ENCODE measurements at regions not wholly inside any gene's neighbourhood (a gene's known extent, or its start where the extent isn't known, plus 50 kb on each side); places are given as distances from the start of the nearest gene placed in this dataset.

GRCh38 chr2:41853427-41854191 is 194.2 kb upstream of the PKDCC start:
- DNase-seq (ENCODE audit: low read depth), result no peak

DNA sequence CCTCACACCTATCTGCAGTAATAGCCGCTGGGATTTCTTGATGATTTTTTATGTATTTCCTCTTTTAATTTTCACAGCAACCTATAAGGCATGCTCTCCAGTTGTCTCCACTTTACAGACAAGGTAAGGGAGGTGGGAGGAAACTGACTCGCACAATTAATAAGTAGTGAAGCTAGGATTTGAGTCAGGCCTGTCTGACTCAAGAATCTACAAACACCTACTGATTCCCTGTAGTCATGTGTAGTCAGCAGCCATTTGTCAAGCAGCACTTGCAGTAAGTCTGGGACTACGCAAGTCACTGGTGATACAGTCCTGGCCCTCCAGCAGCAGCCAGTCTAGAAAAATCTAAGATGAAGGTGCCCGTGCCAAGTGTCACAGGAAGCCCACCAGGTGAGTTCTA is 193.6 kb upstream of the PKDCC start:
- no peak for DNase-seq (ENCODE audit: low read depth)

DNA sequence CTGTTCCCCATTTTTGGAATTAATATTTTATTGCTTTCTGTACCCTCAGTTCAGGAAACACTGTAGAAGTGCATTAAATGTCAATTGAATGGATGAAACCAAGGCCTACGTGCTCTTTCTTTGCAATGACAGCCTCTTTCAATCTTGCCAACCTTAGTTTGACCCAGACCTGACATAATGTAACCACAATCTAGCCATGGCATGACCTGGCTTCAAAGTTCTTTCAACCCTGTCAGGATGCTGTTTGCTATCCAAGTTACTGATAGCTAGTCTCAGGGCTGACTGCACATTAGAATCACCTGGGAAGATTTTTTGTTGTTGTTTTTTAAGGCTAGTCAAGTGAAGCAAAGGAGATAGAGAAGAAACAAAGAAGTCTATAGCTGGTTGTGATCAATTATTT is 190.9 kb upstream of the PKDCC start:
- DNase-seq (ENCODE audit: low read depth), result no peak

GRCh38 chr2:41859615-41860514 is 188.0 kb upstream of the PKDCC start:
- no peak for DNase-seq (ENCODE audit: low read depth)

DNA sequence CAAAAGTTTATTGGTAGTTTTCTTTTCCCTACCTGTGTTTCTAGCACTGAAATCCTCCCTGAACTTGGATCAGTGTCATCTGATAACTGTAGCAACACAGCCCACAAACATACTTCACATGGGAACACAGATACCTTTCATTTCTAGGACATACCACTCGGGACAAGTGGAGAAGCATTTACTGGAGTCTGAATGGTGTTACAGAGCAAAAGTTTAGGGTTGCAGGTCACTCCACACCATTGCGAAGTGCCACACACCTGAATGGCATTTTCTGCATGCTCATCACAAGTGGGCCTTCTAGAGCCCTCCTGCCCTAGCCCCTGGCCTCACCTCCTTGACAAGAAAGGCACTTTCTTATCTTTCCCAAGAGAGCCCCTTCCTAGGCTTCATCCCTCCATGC is 184.8 kb upstream of the PKDCC start:
- DNase-seq (ENCODE audit: low read depth), result no peak

- DNase-seq (ENCODE audit: low read depth), result no peak
Measured at GRCh38 chr2:41865263-41865662, 182.6 kb upstream of the PKDCC start.

DNA sequence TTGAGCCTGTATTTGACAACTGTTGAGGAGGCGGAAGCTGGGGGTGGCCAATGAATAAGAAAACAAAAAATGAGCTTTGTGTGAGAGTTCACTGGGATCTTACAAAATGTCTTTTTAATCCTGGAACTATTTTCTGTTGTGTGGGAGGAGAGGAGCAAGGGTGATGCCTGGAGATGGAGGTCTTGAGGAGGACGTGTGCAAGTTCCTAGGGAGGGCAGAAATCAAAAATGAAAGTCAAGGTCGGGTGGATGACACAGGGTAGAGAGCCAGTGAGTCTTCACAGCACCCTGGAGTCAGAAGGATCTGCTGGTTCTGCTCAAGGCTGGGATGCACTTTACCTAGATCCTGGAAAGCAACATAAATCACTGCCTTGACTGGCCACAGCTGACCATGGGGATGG is 180.3 kb upstream of the PKDCC start:
- DNase-seq (ENCODE audit: low read depth), result no peak

GRCh38 chr2:41869542-41870264 is 178.1 kb upstream of the PKDCC start:
- peak; percentile 44 for DNase-seq (ENCODE audit: low read depth)

DNA sequence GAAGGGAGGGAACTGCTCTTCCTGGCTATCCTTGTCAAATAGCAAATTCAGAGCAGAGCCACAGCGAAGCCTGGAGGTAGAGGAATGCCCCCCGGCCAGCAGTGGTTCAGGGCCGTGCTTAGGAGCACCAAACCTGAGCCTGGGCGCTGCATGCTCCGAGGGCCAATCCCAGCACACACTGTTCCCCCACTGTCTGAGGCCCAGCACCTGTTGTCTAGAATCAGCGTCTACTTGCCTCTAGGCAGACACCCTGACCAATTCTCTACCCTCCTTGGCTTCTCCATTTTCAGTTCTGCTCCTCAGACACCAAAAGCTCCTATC is 177.6 kb upstream of the PKDCC start:
- no peak for DNase-seq (ENCODE audit: low read depth)

DNA sequence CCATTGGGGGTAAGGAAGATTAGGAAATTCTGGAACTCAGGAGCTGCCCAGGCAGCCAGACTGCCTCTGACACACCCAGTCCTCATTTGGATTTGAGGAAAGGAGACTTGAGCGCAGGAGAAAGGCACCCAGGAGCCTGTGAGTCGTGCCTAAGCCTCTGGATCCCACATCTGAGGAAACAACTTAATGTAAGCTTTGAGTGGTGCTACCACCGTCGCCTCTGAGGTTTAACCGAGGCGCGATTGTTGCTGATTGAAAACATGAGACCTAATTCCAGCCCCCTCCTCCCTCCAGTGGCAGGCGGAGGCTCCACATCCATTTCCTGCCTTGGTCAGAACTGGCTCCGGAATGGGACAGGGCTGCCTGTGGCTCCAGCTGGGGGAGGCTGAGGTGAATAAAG is 176.7 kb upstream of the PKDCC start:
- no peak for DNase-seq (ENCODE audit: low read depth)

DNA sequence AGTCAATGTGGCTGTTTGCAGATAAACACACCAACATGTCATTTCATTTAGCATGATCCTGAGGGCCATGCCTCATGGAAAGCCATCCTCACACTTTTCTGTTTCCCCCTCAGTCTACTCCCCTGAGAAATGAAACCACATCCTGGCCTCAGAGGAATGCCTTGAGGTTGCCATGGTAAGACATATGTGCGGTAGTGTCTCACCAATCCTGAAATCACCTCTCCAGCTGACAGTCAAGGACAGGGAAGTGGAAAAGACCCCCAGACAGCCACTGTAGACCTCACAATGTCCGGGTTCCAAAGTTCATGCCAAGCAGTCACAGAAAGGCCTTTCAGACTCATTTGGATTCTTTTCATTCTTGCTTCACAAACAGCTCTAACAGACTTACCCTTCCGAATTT is 175.2 kb upstream of the PKDCC start:
- DNase-seq (ENCODE audit: low read depth), result no peak

DNA sequence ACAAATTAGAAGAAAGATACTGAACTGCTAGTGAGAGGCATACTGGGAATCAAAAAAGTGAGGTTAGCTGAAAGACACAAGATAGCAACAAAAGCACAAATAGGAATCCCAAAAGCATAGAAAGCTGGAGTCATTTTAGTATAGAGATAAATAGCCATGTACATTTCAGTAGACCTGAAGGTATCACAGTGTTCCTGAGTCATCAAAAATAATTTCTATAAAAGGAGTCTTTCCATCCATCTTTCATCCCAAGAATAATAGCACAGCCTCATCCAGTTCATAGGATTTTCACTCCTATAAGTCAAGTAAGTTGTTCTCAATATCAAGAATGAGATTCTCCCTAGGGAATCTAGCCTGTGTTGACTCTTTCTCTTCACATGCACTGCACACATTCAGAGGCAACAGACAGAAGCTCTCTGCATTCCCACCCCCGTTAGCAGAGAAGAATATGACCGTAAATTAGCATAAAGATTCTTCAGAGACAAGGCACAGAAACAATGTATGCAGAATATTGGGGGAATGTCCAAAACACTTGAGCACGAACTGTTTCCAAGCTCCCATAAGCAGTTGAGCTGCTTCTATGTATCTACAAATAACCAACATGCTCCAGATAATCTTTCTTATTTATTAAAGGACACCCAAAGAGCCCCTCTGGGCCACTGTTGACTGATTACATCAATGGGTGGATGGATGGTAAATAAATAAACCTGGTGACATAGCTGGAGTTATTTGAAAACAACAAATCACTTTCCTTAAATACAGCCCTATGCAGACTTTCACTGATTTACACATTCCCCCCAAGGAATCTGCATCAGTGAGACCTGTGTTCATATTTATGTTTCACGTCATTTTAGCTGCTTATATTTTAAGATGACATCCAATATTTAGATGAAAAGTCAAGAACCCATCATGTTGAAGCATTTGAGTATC is 174.5 kb upstream of the PKDCC start:
- DNase-seq (ENCODE audit: low read depth), result no peak

- DNase-seq (ENCODE audit: low read depth), result no peak
Measured at GRCh38 chr2:41877114-41877678, 170.6 kb upstream of the PKDCC start.

DNA sequence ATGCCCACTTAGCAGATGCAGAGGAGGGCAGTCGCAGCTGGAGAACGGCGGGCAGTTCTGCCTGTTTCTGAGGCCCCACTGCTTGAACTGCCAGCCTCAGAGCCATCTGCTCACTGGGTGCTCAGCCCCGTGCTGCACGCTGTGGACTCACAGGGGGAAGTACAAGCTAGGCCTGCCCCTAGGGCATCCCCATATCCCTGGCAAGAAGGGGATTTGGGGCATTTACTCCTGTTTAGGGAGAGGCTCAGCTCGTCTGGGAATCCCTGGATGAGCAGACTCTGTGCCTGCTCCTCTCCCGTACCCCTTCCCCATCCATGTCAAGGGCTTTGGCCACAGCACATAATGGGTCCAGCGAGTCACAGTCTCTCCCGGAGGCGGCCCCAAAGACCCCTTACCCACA is 169.8 kb upstream of the PKDCC start:
- DNase-seq (ENCODE audit: low read depth), result no peak

DNA sequence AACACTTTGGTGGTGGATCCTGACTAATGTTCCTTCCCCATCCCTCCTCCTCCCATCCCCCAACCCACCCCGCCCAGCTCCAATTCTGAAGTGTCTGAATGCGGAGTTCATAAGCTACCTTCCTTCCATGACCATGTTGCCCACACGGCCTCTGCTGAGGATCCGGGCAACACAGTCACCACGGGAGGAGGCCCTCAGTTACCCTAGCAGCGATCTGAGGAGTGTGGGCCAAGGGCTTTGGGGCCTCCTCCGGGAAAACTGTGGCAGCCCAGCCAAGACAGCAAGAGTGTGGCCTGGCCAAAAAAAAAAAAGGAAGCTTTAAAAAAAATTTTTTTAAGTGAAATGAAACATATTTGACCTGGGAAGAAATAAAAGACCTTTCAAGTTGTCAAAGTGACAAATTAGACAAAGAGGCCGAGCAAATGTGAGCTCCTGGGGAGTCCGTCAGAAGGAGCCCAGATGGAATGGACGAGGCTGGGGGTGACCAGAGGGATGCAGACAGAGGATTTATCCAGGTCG is 169.0 kb upstream of the PKDCC start:
- no peak for DNase-seq (ENCODE audit: low read depth)

- no peak for DNase-seq (ENCODE audit: low read depth)
Measured at GRCh38 chr2:41879235-41879916, 168.4 kb upstream of the PKDCC start.

DNA sequence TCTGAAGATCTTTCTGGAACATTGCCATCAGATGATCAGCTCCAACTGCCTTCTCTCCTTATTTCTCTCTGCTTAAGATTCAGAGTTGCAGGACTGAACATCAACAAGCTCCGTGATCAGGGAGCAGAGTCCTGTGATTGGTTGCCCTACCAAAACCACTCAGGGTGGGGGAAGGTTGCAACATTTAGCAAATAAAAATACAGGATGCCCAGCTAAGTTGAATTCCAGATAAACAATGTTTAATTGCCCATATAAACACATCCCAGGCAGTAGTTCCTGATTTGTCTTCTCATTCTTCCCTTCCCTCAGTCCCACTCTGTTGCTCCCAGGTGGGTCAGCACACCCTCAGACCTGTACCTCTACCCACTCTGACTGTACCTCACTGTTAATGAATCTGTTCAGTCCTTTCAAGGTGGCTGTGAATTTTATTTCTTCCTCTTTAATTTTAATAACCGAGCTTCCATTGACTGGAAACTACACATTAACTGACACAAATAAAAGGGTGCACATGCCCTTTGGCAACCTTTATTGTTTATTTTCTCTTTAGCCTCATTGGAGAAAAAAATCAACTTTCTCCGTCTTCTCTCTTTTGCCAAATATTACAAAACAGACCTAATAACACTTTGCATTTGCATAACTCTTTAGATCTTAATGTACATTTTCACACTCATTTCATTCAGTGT is 167.1 kb upstream of the PKDCC start:
- DNase-seq (ENCODE audit: low read depth), result no peak

GRCh38 chr2:41881249-41881648 is 166.6 kb upstream of the PKDCC start:
- no peak for DNase-seq (ENCODE audit: low read depth)

DNA sequence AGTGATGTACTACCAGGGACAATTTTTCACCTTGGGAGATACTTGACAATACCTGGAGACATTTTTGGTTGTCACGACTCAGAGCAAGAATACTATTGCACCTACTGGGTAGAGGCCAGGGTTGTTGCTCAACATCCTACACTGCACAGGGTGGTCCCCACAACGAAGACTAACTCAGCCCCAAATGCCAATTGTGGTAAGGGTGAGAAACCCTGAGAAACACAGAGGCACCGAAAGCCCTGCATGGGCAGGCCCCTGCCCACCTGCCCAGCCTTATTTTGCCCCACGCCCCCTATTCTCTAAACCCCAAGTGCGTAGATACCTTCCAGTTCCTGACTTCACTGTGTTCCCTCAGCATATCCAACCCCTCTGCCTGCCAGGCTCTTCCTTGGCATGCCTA is 163.1 kb upstream of the PKDCC start:
- DNase-seq (ENCODE audit: low read depth), result no peak

DNA sequence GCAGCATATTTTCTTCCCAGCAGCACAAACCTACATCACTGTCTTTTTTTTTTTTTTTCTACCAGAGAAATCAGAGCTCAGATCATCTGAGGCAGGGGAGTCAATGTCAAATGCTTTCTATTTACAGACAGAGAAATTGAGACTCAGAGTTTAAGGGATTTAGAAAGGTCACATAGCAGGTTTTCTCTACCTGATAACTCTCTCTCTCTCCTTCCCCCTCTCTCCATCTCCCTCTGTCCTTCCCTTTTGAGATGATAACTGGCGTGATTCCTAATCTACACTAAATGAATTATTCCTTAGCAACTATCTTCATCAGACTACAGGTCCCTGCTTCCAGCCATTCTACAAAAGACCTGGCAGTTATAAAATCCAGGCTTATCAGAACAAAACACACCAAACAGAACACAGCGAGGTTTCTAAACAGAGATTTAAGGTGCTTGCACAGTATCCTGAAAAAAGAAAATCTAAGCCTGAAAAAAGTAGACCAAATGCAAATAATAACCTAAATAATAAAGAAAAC is 161.6 kb upstream of the PKDCC start:
- no peak for DNase-seq (ENCODE audit: low read depth)
